A549 (cell line): ENCODE measurements at regions not wholly inside any gene's neighbourhood (a gene's known extent, or its start where the extent isn't known, plus 50 kb on each side); places are given as distances from the start of the nearest gene placed in this dataset.

ENCODE experiments used
- ATAC-seq, 2 experiments: fragments of 200-7000 bp in 1 of 2; fragments of >200 bp in 1 of 2; cut with Nextera tagmentation in 1 of 2; cut with Tn5 transposase in 1 of 2; 3 replicates each; pipeline versions ENCODE4 v1.8.0 to v1.9.1; 2018 to 2020; ENCODE audit warnings: mild to moderate bottlenecking in 1 of 2, moderate library complexity in 1 of 2
- CTCF ChIA-PET: fragments of 300-600 bp; sonication (Branson Sonifier 250); formaldehyde crosslinking; extraction: SDS; loops from one replicate; lab custom pipeline; 2021; ENCODE audit warnings: antibody characterized with exemption, inconsistent platforms; lab: Yijun Ruan, JAX
- POLR2A ChIA-PET: fragments of 350-600 bp; formaldehyde crosslinking; extraction: SDS; loops from one replicate; lab custom pipeline; 2021; ENCODE audit warnings: antibody characterized with exemption, inconsistent platforms; lab: Yijun Ruan, JAX
- DNase-seq, 2 experiments: peaks; one replicate each; pipeline versions ENCODE4 v3.0.0 to v3.0.0-alpha.2; 2011 to 2016; ENCODE audit warnings: low read depth in 1 of 2, low spot score in 1 of 2
- FAIRE-seq: peaks from 2 replicates; lab custom pipeline; 2011; peaks lifted over from hg19 to GRCh38; lab: Jason Lieb, UNC
- H3K27ac ChIP-seq, 2 experiments: fragments of >200 bp; sonication (Bioruptor Twin); formaldehyde crosslinking; 3 replicates each; pipeline ENCODE4 v1.5.1; 2016 to 2017
- H3K4me1 ChIP-seq: fragments of >200 bp; sonication (Bioruptor Twin); formaldehyde crosslinking; 3 replicates; pipeline ENCODE4 v1.6.1; 2016
- H3K4me2 ChIP-seq: fragments of >200 bp; sonication (Bioruptor Twin); formaldehyde crosslinking; 3 replicates; pipeline ENCODE4 v1.6.1; 2016
- H3K4me3 ChIP-seq: fragments of >200 bp; sonication (Bioruptor Twin); formaldehyde crosslinking; 3 replicates; pipeline ENCODE4 v1.5.1; 2016
- H3K9me3 ChIP-seq: fragments of >200 bp; sonication (Bioruptor Twin); formaldehyde crosslinking; 3 replicates; pipeline ENCODE4 v1.6.1; 2016
- CBX8 ChIP-seq: fragments of 200-600 bp; sonication (generic); IDR thresholded peaks from 2 replicates; pipeline ENCODE4 v1.6.1; 2016
- CEBPB ChIP-seq, 2 experiments: fragments of >200 bp in 1 of 2; sonication (Bioruptor Twin) in 1 of 2; formaldehyde crosslinking in 1 of 2; IDR thresholded peaks; 2 replicates each; pipeline ENCODE4 v1.6.1; 2012 to 2016
- CHD2 ChIP-seq: fragments of 150-350 bp; IDR thresholded peaks from 2 replicates; pipeline ENCODE4 v1.6.1; 2014; ENCODE audit warnings: low read length; ENCODE audit not compliant: partially characterized antibody
- CHD4 ChIP-seq: fragments of 200-600 bp; sonication (generic); IDR thresholded peaks from 2 replicates; pipeline ENCODE4 v1.6.1; 2016; ENCODE audit warnings: antibody characterized with exemption, mild to moderate bottlenecking, borderline replicate concordance
- EHMT2 ChIP-seq: fragments of 200-600 bp; sonication (generic); IDR thresholded peaks from 2 replicates; pipeline ENCODE4 v1.6.1; 2016; ENCODE audit warnings: antibody characterized with exemption, low read depth, mild to moderate bottlenecking, moderate library complexity
- ESRRA ChIP-seq: fragments of 150-350 bp; IDR thresholded peaks from 2 replicates; pipeline ENCODE4 v1.6.1; 2014; ENCODE audit warnings: mild to moderate bottlenecking, low read length, borderline replicate concordance
- FOSB ChIP-seq: fragments of 250-450 bp; sonication (Bioruptor Pico); IDR thresholded peaks from 2 replicates; pipeline ENCODE4 v1.5.0; 2020; ENCODE audit warnings: mild to moderate bottlenecking, moderate library complexity
- FOXS1 ChIP-seq: fragments of 250-450 bp; sonication (Bioruptor Pico); IDR thresholded peaks from 2 replicates; pipeline ENCODE4 v1.5.0; 2020; ENCODE audit warnings: mild to moderate bottlenecking, moderate library complexity
- HEYL ChIP-seq: fragments of 250-450 bp; sonication (Bioruptor Pico); IDR thresholded peaks from 2 replicates; pipeline ENCODE4 v1.8.0; 2021; ENCODE audit warnings: mild to moderate bottlenecking, moderate library complexity
- HOXA7 ChIP-seq: fragments of 250-450 bp; sonication (Bioruptor Pico); IDR thresholded peaks from 2 replicates; pipeline ENCODE4 v1.5.0; 2020; ENCODE audit warnings: mild to moderate bottlenecking, moderate library complexity
- HOXB13 ChIP-seq: fragments of 250-450 bp; sonication (Bioruptor Pico); IDR thresholded peaks from 2 replicates; pipeline ENCODE4 v1.5.0; 2020; ENCODE audit warnings: low read depth, mild to moderate bottlenecking, moderate library complexity
- HOXB5 ChIP-seq: fragments of 250-450 bp; sonication (Bioruptor Pico); IDR thresholded peaks from 2 replicates; pipeline ENCODE4 v1.5.0; 2020; ENCODE audit warnings: mild to moderate bottlenecking, moderate library complexity
- MAX ChIP-seq: IDR thresholded peaks from 2 replicates; pipeline ENCODE4 v1.6.1; 2012
- MAZ ChIP-seq: fragments of 150-350 bp; IDR thresholded peaks from 2 replicates; pipeline ENCODE4 v1.6.1; 2014; ENCODE audit warnings: antibody characterized with exemption, low read depth, low read length, borderline replicate concordance
- NPAS2 ChIP-seq: fragments of 250-450 bp; sonication (Bioruptor Pico); IDR thresholded peaks from 2 replicates; pipeline ENCODE4 v1.8.0; 2022; ENCODE audit warnings: mild to moderate bottlenecking, moderate library complexity, borderline replicate concordance
- PBX3 ChIP-seq: IDR thresholded peaks from 2 replicates; pipeline ENCODE4 v1.6.1; 2012
- PHF8 ChIP-seq: fragments of 200-600 bp; sonication (generic); IDR thresholded peaks from 2 replicates; pipeline ENCODE4 v1.6.1; 2016; ENCODE audit warnings: low read depth, mild to moderate bottlenecking, antibody characterized with exemption, moderate library complexity, borderline replicate concordance
- POLR2A ChIP-seq: IDR thresholded peaks from 2 replicates; pipeline ENCODE4 v1.6.1; 2012; ENCODE audit warnings: mild to moderate bottlenecking, low read length
- SREBF2 ChIP-seq: fragments of 450-650 bp; IDR thresholded peaks from 2 replicates; pipeline ENCODE4 v1.6.1; 2014; ENCODE audit warnings: mild to moderate bottlenecking, moderate library complexity
- TFCP2L1 ChIP-seq: fragments of 250-450 bp; sonication (Bioruptor Pico); IDR thresholded peaks from 2 replicates; pipeline ENCODE4 v1.5.0; 2021; ENCODE audit warnings: mild to moderate bottlenecking
- TP53 ChIP-seq: fragments of 250-450 bp; sonication (Bioruptor Pico); IDR thresholded peaks from 2 replicates; pipeline ENCODE4 v1.5.0; 2021; ENCODE audit warnings: mild to moderate bottlenecking, moderate library complexity
- ZNF302 ChIP-seq: fragments of 250-450 bp; sonication (Bioruptor Pico); IDR thresholded peaks from 2 replicates; pipeline ENCODE4 v1.9.0; 2021; ENCODE audit warnings: inconsistent platforms, mild to moderate bottlenecking, moderate library complexity
- WGBS: methylation state at CpG from one replicate; pipeline ENCODE4 v1.1.6; 2017; ENCODE audit errors: missing lambda C conversion rate; 5-methylcytosine and 5-hydroxymethylcytosine counted together
- TF ChIP-seq, protein P1 (sequence below): fragments of >200 bp; sonication (Bioruptor Twin); formaldehyde crosslinking; IDR thresholded peaks from 2 replicates; pipeline ENCODE4 v1.6.1; 2016
- TF ChIP-seq, protein P2 (sequence below): fragments of 450-650 bp; IDR thresholded peaks from 2 replicates; pipeline ENCODE4 v1.6.1; 2014; ENCODE audit warnings: antibody characterized with exemption

- FAIRE-seq = no peak
- no peak for ATAC-seq
- POLR2A ChIA-PET = no interaction called here
These were observed 196.9 kb downstream of the TUSC1 start for GRCh38 chr9:25481372-25481771.

GRCh38 chr9:25480696-25481095 lies 197.5 kb downstream of the TUSC1 start:
- CTCF ChIA-PET = no interaction called here
- Histone ChIP-seq H3K9me3 (no peaks in the 10 kb centered on the region), H3K4me1 (no peaks in the 10 kb centered on the region), H3K27ac (no peak overlapping the region), H3K4me2 (no peak overlapping the region), H3K4me3 (no peak overlapping the region)
- ATAC-seq (no peak), DNase-seq (no peak), FAIRE-seq (no peak)
- TF ChIP-seq CEBPB (IDR thresholded peaks at IDR 0.05) (no peak), HOXA7 (no peak), PBX3 (no peak), MAZ (no peak), HOXB5 (CRISPR knock-in tag) (no peak), CBX8 (no peak), PHF8 (no peak), NPAS2 (CRISPR knock-in tag) (no peak), ESRRA (no peak), POLR2A (no peak), HEYL (CRISPR knock-in tag) (no peak), FOSB (CRISPR knock-in tag) (no peak), ZNF302 (CRISPR knock-in tag) (no peak), MAX (no peak)
- TF ChIP-seq, protein P1, sequence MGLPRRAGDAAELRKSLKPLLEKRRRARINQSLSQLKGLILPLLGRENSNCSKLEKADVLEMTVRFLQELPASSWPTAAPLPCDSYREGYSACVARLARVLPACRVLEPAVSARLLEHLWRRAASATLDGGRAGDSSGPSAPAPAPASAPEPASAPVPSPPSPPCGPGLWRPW = no peak
- TF ChIP-seq, protein P2, sequence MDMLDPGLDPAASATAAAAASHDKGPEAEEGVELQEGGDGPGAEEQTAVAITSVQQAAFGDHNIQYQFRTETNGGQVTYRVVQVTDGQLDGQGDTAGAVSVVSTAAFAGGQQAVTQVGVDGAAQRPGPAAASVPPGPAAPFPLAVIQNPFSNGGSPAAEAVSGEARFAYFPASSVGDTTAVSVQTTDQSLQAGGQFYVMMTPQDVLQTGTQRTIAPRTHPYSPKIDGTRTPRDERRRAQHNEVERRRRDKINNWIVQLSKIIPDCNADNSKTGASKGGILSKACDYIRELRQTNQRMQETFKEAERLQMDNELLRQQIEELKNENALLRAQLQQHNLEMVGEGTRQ = no peak
- POLR2A ChIA-PET = no interaction called here

More at GRCh38 chr9:25481372-25481771, 196.9 kb downstream of the TUSC1 start:
- no peak overlapping the region for H3K4me3 ChIP-seq
- no peaks in the 10 kb centered on the region for H3K9me3 ChIP-seq
- CTCF ChIA-PET = no interaction called here
- TF ChIP-seq CHD4 = no peak
- no peak for TF ChIP-seq TP53 (CRISPR knock-in tag)
- no peak for TF ChIP-seq EHMT2
- TF ChIP-seq FOSB (CRISPR knock-in tag) = no peak
- TF ChIP-seq TFCP2L1 (CRISPR knock-in tag) = no peak
- no peak for TF ChIP-seq HOXB13 (CRISPR knock-in tag)
- no peaks in the 10 kb centered on the region for H3K4me1 ChIP-seq
- 0% methylated on average over 1 of the region's 1 CpG for WGBS
- no peak overlapping the region for H3K4me2 ChIP-seq
- no peak overlapping the region for H3K27ac ChIP-seq
- no peak for DNase-seq

DNA sequence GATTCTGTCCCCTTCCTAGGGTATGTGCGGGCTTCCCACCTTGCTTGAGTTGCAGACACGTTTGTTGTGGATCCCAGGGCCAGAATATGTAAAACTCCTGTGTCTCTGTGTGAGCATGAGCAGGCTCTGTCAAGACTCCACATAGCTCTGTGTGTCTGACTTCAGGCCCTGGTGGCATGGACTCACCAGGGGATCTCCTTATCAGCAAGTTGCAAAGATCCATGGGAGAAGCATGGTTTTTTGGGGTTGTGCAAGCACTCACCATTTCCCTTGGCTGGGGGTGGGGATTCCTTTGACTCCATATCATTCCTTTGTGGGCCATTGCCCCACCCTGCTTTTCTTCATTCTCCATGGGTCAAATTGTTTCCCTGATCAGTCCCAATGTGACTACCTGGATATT lies 205.6 kb downstream of the TUSC1 start:
- TF ChIP-seq TP53 (CRISPR knock-in tag) (no peak), CHD2 (no peak), SREBF2 (no peak), FOXS1 (CRISPR knock-in tag) (no peak)
- H3K27ac ChIP-seq = no peak overlapping the region
- no peak overlapping the region for H3K4me2 ChIP-seq
- no peak for ATAC-seq
- H3K4me1 ChIP-seq = no peaks in the 10 kb centered on the region
- DNase-seq = no peak
- H3K9me3 ChIP-seq = no peaks in the 10 kb centered on the region
- FAIRE-seq = no peak
- no peak overlapping the region for H3K4me3 ChIP-seq
- ChIA-PET POLR2A (no interaction called here), CTCF (no interaction called here)
- 0% methylated on average over 2 of the region's 2 CpGs for WGBS
